ENCODE measurements at regions not wholly inside any gene's neighbourhood (a gene's known extent, or its start where the extent isn't known, plus 50 kb on each side); places are given as distances from the start of the nearest gene placed in this dataset.

DNA sequence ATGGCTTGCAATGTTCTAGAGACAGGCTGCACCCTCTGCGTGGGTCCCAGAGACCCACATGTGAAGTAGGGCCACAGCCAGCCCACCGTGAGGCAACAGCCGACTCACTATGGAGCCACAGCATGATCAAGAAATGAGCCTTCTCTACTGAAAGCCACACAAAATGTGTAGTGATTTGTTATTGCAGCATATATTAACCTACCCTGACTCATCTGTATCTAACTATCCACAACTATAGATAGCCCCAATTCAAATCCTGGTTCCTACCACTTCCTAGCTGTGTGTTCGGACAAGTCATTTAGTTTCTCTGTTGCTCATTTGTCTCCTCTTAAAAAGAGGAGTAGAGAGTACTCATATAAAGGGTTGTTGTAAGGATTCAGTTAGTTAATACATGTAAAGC, 1152.3 kb downstream of the BCL11B start:
- Histone ChIP-seq H3K9me3 (ENCODE audit: control insufficient read depth, insufficient read depth, low read depth, low read length) (no peaks in the 10 kb centered on the region), H3K27ac (ENCODE audit: extremely low read depth, low read depth, low read length) (no peak overlapping the region), H3K4me3 (ENCODE audit: low read depth, low read length) (no peak overlapping the region), H3K36me3 (ENCODE audit: control insufficient read depth in 2 of 2, insufficient read depth in 1 of 2, low read length in 2 of 2) (no peaks in the 10 kb centered on the region), H3K4me1 (ENCODE audit: control insufficient read depth, insufficient read depth, low read length) (no peaks in the 10 kb centered on the region)
- CTCF ChIA-PET: no interaction called here
- TF ChIP-seq, protein P1, sequence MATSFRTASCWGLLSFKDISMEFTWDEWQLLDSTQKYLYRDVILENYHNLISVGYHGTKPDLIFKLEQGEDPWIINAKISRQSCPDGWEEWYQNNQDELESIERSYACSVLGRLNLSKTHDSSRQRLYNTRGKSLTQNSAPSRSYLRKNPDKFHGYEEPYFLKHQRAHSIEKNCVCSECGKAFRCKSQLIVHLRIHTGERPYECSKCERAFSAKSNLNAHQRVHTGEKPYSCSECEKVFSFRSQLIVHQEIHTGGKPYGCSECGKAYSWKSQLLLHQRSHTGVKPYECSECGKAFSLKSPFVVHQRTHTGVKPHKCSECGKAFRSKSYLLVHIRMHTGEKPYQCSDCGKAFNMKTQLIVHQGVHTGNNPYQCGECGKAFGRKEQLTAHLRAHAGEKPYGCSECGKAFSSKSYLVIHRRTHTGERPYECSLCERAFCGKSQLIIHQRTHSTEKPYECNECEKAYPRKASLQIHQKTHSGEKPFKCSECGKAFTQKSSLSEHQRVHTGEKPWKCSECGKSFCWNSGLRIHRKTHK (tag by site-specific recombination; IDR thresholded peaks at IDR 0.05): no peak
- no peak for TF ChIP-seq ZNF133 (tag by site-specific recombination; IDR thresholded peaks at IDR 0.05)
- no peak for TF ChIP-seq ZNF112 (tag by site-specific recombination; IDR thresholded peaks at IDR 0.05)
- TF ChIP-seq, protein P2, sequence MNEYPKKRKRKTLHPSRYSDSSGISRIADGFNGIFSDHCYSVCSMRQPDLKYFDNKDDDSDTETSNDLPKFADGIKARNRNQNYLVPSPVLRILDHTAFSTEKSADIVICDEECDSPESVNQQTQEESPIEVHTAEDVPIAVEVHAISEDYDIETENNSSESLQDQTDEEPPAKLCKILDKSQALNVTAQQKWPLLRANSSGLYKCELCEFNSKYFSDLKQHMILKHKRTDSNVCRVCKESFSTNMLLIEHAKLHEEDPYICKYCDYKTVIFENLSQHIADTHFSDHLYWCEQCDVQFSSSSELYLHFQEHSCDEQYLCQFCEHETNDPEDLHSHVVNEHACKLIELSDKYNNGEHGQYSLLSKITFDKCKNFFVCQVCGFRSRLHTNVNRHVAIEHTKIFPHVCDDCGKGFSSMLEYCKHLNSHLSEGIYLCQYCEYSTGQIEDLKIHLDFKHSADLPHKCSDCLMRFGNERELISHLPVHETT (tag by site-specific recombination; IDR thresholded peaks at IDR 0.05): no peak
- no peak for TF ChIP-seq SETDB1 (IDR thresholded peaks at IDR 0.05; ENCODE audit: insufficient read length, low read length)
- TF ChIP-seq, protein P3, sequence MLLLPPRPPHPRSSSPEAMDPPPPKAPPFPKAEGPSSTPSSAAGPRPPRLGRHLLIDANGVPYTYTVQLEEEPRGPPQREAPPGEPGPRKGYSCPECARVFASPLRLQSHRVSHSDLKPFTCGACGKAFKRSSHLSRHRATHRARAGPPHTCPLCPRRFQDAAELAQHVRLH (tag by site-specific recombination; IDR thresholded peaks at IDR 0.05): no peak
- no peak for TF ChIP-seq SP2 (tag by site-specific recombination; IDR thresholded peaks at IDR 0.05)
- TF ChIP-seq ZNF76 (tag by site-specific recombination; IDR thresholded peaks at IDR 0.05; ENCODE audit: borderline replicate concordance, low read depth): no peak
- no peak for TF ChIP-seq KLF16 (tag by site-specific recombination; IDR thresholded peaks at IDR 0.05)
- TF ChIP-seq, protein P4, sequence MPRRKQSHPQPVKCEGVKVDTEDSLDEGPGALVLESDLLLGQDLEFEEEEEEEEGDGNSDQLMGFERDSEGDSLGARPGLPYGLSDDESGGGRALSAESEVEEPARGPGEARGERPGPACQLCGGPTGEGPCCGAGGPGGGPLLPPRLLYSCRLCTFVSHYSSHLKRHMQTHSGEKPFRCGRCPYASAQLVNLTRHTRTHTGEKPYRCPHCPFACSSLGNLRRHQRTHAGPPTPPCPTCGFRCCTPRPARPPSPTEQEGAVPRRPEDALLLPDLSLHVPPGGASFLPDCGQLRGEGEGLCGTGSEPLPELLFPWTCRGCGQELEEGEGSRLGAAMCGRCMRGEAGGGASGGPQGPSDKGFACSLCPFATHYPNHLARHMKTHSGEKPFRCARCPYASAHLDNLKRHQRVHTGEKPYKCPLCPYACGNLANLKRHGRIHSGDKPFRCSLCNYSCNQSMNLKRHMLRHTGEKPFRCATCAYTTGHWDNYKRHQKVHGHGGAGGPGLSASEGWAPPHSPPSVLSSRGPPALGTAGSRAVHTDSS (tag by site-specific recombination; IDR thresholded peaks at IDR 0.05): no peak
- TF ChIP-seq ZNF311 (tag by site-specific recombination; IDR thresholded peaks at IDR 0.05; ENCODE audit: borderline replicate concordance): no peak
- TF ChIP-seq GLIS2 (tag by site-specific recombination; IDR thresholded peaks at IDR 0.05): no peak
- TF ChIP-seq, protein P5, sequence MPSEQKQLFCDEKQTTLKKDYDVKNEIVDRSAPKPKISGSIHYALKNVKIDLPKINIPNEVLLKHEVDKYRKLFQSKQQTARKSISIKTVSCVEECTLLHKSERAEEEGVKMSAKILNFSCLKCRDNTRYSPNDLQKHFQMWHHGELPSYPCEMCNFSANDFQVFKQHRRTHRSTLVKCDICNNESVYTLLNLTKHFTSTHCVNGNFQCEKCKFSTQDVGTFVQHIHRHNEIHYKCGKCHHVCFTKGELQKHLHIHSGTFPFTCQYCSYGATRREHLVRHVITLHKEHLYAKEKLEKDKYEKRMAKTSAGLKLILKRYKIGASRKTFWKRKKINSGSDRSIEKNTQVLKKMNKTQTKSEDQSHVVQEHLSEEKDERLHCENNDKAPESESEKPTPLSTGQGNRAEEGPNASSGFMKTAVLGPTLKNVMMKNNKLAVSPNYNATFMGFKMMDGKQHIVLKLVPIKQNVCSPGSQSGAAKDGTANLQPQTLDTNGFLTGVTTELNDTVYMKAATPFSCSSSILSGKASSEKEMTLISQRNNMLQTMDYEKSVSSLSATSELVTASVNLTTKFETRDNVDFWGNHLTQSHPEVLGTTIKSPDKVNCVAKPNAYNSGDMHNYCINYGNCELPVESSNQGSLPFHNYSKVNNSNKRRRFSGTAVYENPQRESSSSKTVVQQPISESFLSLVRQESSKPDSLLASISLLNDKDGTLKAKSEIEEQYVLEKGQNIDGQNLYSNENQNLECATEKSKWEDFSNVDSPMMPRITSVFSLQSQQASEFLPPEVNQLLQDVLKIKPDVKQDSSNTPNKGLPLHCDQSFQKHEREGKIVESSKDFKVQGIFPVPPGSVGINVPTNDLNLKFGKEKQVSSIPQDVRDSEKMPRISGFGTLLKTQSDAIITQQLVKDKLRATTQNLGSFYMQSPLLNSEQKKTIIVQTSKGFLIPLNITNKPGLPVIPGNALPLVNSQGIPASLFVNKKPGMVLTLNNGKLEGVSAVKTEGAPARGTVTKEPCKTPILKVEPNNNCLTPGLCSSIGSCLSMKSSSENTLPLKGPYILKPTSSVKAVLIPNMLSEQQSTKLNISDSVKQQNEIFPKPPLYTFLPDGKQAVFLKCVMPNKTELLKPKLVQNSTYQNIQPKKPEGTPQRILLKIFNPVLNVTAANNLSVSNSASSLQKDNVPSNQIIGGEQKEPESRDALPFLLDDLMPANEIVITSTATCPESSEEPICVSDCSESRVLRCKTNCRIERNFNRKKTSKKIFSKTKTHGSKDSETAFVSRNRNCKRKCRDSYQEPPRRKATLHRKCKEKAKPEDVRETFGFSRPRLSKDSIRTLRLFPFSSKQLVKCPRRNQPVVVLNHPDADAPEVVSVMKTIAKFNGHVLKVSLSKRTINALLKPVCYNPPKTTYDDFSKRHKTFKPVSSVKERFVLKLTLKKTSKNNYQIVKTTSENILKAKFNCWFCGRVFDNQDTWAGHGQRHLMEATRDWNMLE (tag by site-specific recombination; conservative IDR thresholded peaks at IDR 0.05; ENCODE audit: low read depth): no peak
- no peak for TF ChIP-seq ZNF404 (tag by site-specific recombination; IDR thresholded peaks at IDR 0.05)
- TF ChIP-seq ZNF2 (tag by site-specific recombination; IDR thresholded peaks at IDR 0.05): no peak
- no peak for TF ChIP-seq ZNF302 (tag by site-specific recombination; IDR thresholded peaks at IDR 0.05; ENCODE audit: low read depth)
- TF ChIP-seq ZNF610 (tag by site-specific recombination; IDR thresholded peaks at IDR 0.05; ENCODE audit: borderline replicate concordance): no peak
- TF ChIP-seq ZXDB (tag by site-specific recombination; IDR thresholded peaks at IDR 0.05): no peak
- TF ChIP-seq ZNF37A (tag by site-specific recombination; IDR thresholded peaks at IDR 0.05): no peak
- TF ChIP-seq ZNF600 (tag by site-specific recombination; IDR thresholded peaks at IDR 0.05): no peak
- POLR2A ChIA-PET: no interaction called here
